Glomerular visceral epithelial cell (primary cell): ENCODE measurements at regions not wholly inside any gene's neighbourhood (a gene's known extent, or its start where the extent isn't known, plus 50 kb on each side); places are given as distances from the start of the nearest gene placed in this dataset.
"Not testable (repeated sequence)": the region's sequence is repeated elsewhere in the genome, so short reads cannot be mapped to it uniquely, and the experiment has no call there.

Source experiments
- DNase-seq: peaks from one replicate; pipeline ENCODE4 v3.0.0-alpha.2; 2016; ENCODE audit errors: extremely low spot score

- DNase-seq = not testable (repeated sequence)
Observed at GRCh38 chrX:126641076-126641475, 88.5 kb upstream of the DCAF12L1 start.

- DNase-seq = peak; percentile 59
Observed at GRCh38 chrX:126655061-126655460, 102.4 kb upstream of the DCAF12L1 start.

- peak; percentile 75 for DNase-seq
Observed at GRCh38 chrX:126658447-126658846, 105.8 kb upstream of the DCAF12L1 start.

GRCh38 chrX:126670258-126670657 is 117.6 kb upstream of the DCAF12L1 start:
- no peak for DNase-seq

- DNase-seq = not testable (repeated sequence)
Observed at GRCh38 chrX:126673366-126673765, 120.8 kb upstream of the DCAF12L1 start.

- not testable (repeated sequence) for DNase-seq
Observed at GRCh38 chrX:126673816-126674491, 121.3 kb upstream of the DCAF12L1 start.

- no peak for DNase-seq
Observed at GRCh38 chrX:126695375-126695896, 124.1 kb upstream of the PRR32 start.

- no peak for DNase-seq
Observed at GRCh38 chrX:126697091-126697490, 122.4 kb upstream of the PRR32 start.

- DNase-seq = peak; percentile 57
Observed at GRCh38 chrX:126701380-126701779, 118.1 kb upstream of the PRR32 start.

GRCh38 chrX:126718440-126718839 is 101.1 kb upstream of the PRR32 start:
- peak; percentile 11 for DNase-seq

GRCh38 chrX:126719208-126719607 is 100.3 kb upstream of the PRR32 start:
- no peak for DNase-seq

- DNase-seq = no peak
Observed at GRCh38 chrX:126723881-126724280, 95.6 kb upstream of the PRR32 start.

GRCh38 chrX:126733874-126734273 is 85.7 kb upstream of the PRR32 start:
- DNase-seq = no peak
